K562 (cell line): ENCODE measurements at regions not wholly inside any gene's neighbourhood (a gene's known extent, or its start where the extent isn't known, plus 50 kb on each side); places are given as distances from the start of the nearest gene placed in this dataset.

Source experiments
- CEBPB ChIP-seq: fragments of 450-650 bp; IDR thresholded peaks from 2 replicates; pipeline ENCODE4 v1.6.1; 2016; ENCODE audit warnings: missing genetic modification characterization, missing compliant biosample characterization
- ZBTB17 ChIP-seq: fragments of 450-650 bp; formaldehyde crosslinking; IDR thresholded peaks from 2 replicates; pipeline ENCODE4 v1.4.0; 2020; ENCODE audit warnings: mild to moderate bottlenecking
- TF ChIP-seq, protein P1 (sequence below): IDR thresholded peaks from 3 replicates; pipeline ENCODE4 v1.6.1; 2011; ENCODE audit warnings: borderline replicate concordance, mild to moderate bottlenecking; ENCODE audit not compliant: insufficient read length, insufficient read depth

GRCh38 chr20:6651561-6651960, 115.9 kb upstream of the BMP2 start:
- TF ChIP-seq ZBTB17 (no peak), CEBPB (tag) (no peak)
- TF ChIP-seq, protein P1, sequence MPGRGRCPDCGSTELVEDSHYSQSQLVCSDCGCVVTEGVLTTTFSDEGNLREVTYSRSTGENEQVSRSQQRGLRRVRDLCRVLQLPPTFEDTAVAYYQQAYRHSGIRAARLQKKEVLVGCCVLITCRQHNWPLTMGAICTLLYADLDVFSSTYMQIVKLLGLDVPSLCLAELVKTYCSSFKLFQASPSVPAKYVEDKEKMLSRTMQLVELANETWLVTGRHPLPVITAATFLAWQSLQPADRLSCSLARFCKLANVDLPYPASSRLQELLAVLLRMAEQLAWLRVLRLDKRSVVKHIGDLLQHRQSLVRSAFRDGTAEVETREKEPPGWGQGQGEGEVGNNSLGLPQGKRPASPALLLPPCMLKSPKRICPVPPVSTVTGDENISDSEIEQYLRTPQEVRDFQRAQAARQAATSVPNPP: no peak
